ENCODE measurements at regions not wholly inside any gene's neighbourhood (a gene's known extent, or its start where the extent isn't known, plus 50 kb on each side); places are given as distances from the start of the nearest gene placed in this dataset.

- no TSS peak for BruUV-seq (replicated peaks)
Measured at GRCh38 chr1:238099871-238100270, 209.1 kb upstream of the ZP4 start.

GRCh38 chr1:238089615-238090014 lies 198.9 kb upstream of the ZP4 start:
- Histone ChIP-seq H3K4me1 (ENCODE audit: control insufficient read depth, extremely low read depth, insufficient read depth, low read length) (no peaks in the 10 kb centered on the region), H3K9me3 (replicated peaks; ENCODE audit: control insufficient read depth, insufficient read depth, low read length) (peaks cover 4% of the 10 kb centered on the region), H3K27ac (ENCODE audit: insufficient read depth, low read depth, low read length) (no peak overlapping the region), H3K9me1 (replicated peaks; ENCODE audit: control insufficient read depth, extremely low read depth, insufficient read depth, low read length) (no peaks in the 10 kb centered on the region), H2AFZ (ENCODE audit: low read depth, low read length) (no peak overlapping the region), H3K4me3 (replicated peaks in 1 of 3; ENCODE audit: insufficient read depth in 1 of 3, low read depth in 1 of 3, low read length in 3 of 3) (no peak overlapping the region), H3K4me2 (ENCODE audit: insufficient read depth, low read length) (no peak overlapping the region), H3K36me3 (ENCODE audit: control insufficient read depth in 2 of 2, extremely low read depth in 1 of 2, insufficient read depth in 2 of 2, low read length in 2 of 2) (no peaks in the 10 kb centered on the region), H3K9ac (replicated peaks; ENCODE audit: extremely low read depth, insufficient read depth, low read length) (no peak overlapping the region), H3K27me3 (ENCODE audit: control insufficient read depth in 2 of 2, insufficient read depth in 2 of 2, low read length in 2 of 2) (no peaks in the 10 kb centered on the region), H4K20me1 (replicated peaks; ENCODE audit: control insufficient read depth, extremely low read depth, insufficient read depth, low read length) (no peaks in the 10 kb centered on the region), H3K79me2 (ENCODE audit: control insufficient read depth, insufficient read depth, low read length) (no peaks in the 10 kb centered on the region)
- dilution Hi-C loops (cut with MboI; ENCODE audit: extremely low pct_ligation_motif_present, low sequenced_read_pairs), result no loop called here
- CTCF ChIA-PET, result no interaction called here
- intact Hi-C loops (cut with micrococcal nuclease), result no loop called here
- no peak for DNase-seq (ENCODE audit: low read depth, low spot score)
- POLR2A ChIA-PET, result no interaction called here
- TF ChIP-seq MYC (IDR thresholded peaks at IDR 0.05; ENCODE audit: low read depth, low read length), result no peak
- BruUV-seq (replicated peaks), result no TSS peak
- no peak for FAIRE-seq

More at GRCh38 chr1:238099871-238100270, 209.1 kb upstream of the ZP4 start:
- H4K20me1 ChIP-seq (replicated peaks; ENCODE audit: control insufficient read depth, extremely low read depth, insufficient read depth, low read length), result no peaks in the 10 kb centered on the region
- no peaks in the 10 kb centered on the region for H3K9me1 ChIP-seq (replicated peaks; ENCODE audit: control insufficient read depth, extremely low read depth, insufficient read depth, low read length)
- no peak overlapping the region for H3K9ac ChIP-seq (replicated peaks; ENCODE audit: extremely low read depth, insufficient read depth, low read length)
- no peaks in the 10 kb centered on the region for H3K79me2 ChIP-seq (ENCODE audit: control insufficient read depth, insufficient read depth, low read length)
- intact Hi-C loops (cut with micrococcal nuclease) (no loop called here), dilution Hi-C loops (cut with MboI; ENCODE audit: extremely low pct_ligation_motif_present, low sequenced_read_pairs) (no loop called here)
- H3K4me3 ChIP-seq (replicated peaks in 1 of 3; ENCODE audit: insufficient read depth in 1 of 3, low read depth in 1 of 3, low read length in 3 of 3), result no peak overlapping the region
- no peak overlapping the region for H2AFZ ChIP-seq (ENCODE audit: low read depth, low read length)
- FAIRE-seq (no peak), DNase-seq (ENCODE audit: low read depth, low spot score) (no peak)
- H3K27ac ChIP-seq (ENCODE audit: insufficient read depth, low read depth, low read length), result no peak overlapping the region
- H3K9me3 ChIP-seq (replicated peaks; ENCODE audit: control insufficient read depth, insufficient read depth, low read length), result peaks cover 2% of the 10 kb centered on the region
- H3K4me1 ChIP-seq (ENCODE audit: control insufficient read depth, extremely low read depth, insufficient read depth, low read length), result no peaks in the 10 kb centered on the region
- POLR2A ChIA-PET, result no interaction called here
- TF ChIP-seq POLR2AphosphoS5 (IDR thresholded peaks at IDR 0.05; ENCODE audit: insufficient read depth, low read depth, low read length) (no peak), CTCF (IDR thresholded peaks at IDR 0.05; ENCODE audit: extremely low read depth in 1 of 2, insufficient read depth in 1 of 2, low read depth in 1 of 2, low read length in 2 of 2) (no peak), EZH2 (IDR thresholded peaks at IDR 0.05; ENCODE audit: borderline replicate concordance, low read depth, low read length, severe bottlenecking) (no peak), POLR2A (IDR thresholded peaks at IDR 0.05; ENCODE audit: low read depth, low read length) (no peak), JUN (IDR thresholded peaks at IDR 0.05; ENCODE audit: borderline replicate concordance, insufficient read depth, insufficient read length, low read depth) (no peak)
- CTCF ChIA-PET, result no interaction called here
- H3K4me2 ChIP-seq (ENCODE audit: insufficient read depth, low read length), result no peak overlapping the region
- no peaks in the 10 kb centered on the region for H3K36me3 ChIP-seq (ENCODE audit: control insufficient read depth in 2 of 2, extremely low read depth in 1 of 2, insufficient read depth in 2 of 2, low read length in 2 of 2)
- H3K27me3 ChIP-seq (ENCODE audit: control insufficient read depth in 2 of 2, insufficient read depth in 2 of 2, low read length in 2 of 2), result no peaks in the 10 kb centered on the region

Measured in endothelial cell of umbilical vein (primary cell).